ENCODE measurements at regions not wholly inside any gene's neighbourhood (a gene's known extent, or its start where the extent isn't known, plus 50 kb on each side); places are given as distances from the start of the nearest gene placed in this dataset.
A peak's percentile ranks its signal among the peaks of the same experiment; 100 is the strongest.

GRCh38 chr15:98311566-98312188, 336.7 kb upstream of the IGF1R start:
- no CpG with 5 or more reads among the region's 8 CpGs for WGBS (ENCODE audit: insufficient coverage, insufficient read length)
- Histone ChIP-seq H3K27ac (ENCODE audit: low read length) (no peak overlapping the region), H3K4me1 (ENCODE audit: control insufficient read depth, insufficient read depth, low read length) (peaks cover 1% of the 10 kb centered on the region; the same call in 1 of the 2 replicates), H3K4me3 (ENCODE audit: low read length) (no peak overlapping the region), H3K27me3 (ENCODE audit: control insufficient read depth, insufficient read depth, low read length) (no peaks in the 10 kb centered on the region), H3K36me3 (ENCODE audit: control insufficient read depth, insufficient read depth, low read length) (no peaks in the 10 kb centered on the region), H3K9me3 (ENCODE audit: control insufficient read depth, insufficient read depth, low read length) (no peaks in the 10 kb centered on the region)
- DNase-seq (ENCODE audit: low read depth, low spot score), result peak; percentile 48

- no peaks in the 10 kb centered on the region for H3K9me3 ChIP-seq (ENCODE audit: control insufficient read depth, insufficient read depth, low read length)
- H3K4me3 ChIP-seq (ENCODE audit: low read length), result no peak overlapping the region
- no peaks in the 10 kb centered on the region for H3K36me3 ChIP-seq (ENCODE audit: control insufficient read depth, insufficient read depth, low read length)
- no peak for DNase-seq (ENCODE audit: low read depth, low spot score)
- H3K4me1 ChIP-seq (ENCODE audit: control insufficient read depth, insufficient read depth, low read length), result peaks cover 1% of the 10 kb centered on the region; the same call in 1 of the 2 replicates
- no CpG with 5 or more reads among the region's 4 CpGs for WGBS (ENCODE audit: insufficient coverage, insufficient read length)
- H3K27me3 ChIP-seq (ENCODE audit: control insufficient read depth, insufficient read depth, low read length), result no peaks in the 10 kb centered on the region
- no peak overlapping the region for H3K27ac ChIP-seq (ENCODE audit: low read length)
Observed at GRCh38 chr15:98312913-98313312, 335.4 kb upstream of the IGF1R start.

- H3K4me1 ChIP-seq (ENCODE audit: control insufficient read depth, insufficient read depth, low read length), result peaks cover 1% of the 10 kb centered on the region; the same call in 1 of the 2 replicates
- H3K27ac ChIP-seq (ENCODE audit: low read length), result no peak overlapping the region
- H3K36me3 ChIP-seq (ENCODE audit: control insufficient read depth, insufficient read depth, low read length), result no peaks in the 10 kb centered on the region
- WGBS (ENCODE audit: insufficient coverage, insufficient read length), result no CpG with 5 or more reads among the region's 3 CpGs
- no peaks in the 10 kb centered on the region for H3K9me3 ChIP-seq (ENCODE audit: control insufficient read depth, insufficient read depth, low read length)
- no peaks in the 10 kb centered on the region for H3K27me3 ChIP-seq (ENCODE audit: control insufficient read depth, insufficient read depth, low read length)
- H3K4me3 ChIP-seq (ENCODE audit: low read length), result no peak overlapping the region
- DNase-seq (ENCODE audit: low read depth, low spot score), result no peak
Observed at GRCh38 chr15:98315971-98316370, 332.4 kb upstream of the IGF1R start.

- WGBS (ENCODE audit: insufficient coverage, insufficient read length), result no CpG with 5 or more reads among the region's 5 CpGs
Observed at GRCh38 chr15:98321896-98322295, 326.4 kb upstream of the IGF1R start.

GRCh38 chr15:98322581-98322980, 325.8 kb upstream of the IGF1R start:
- DNase-seq (ENCODE audit: low read depth, low spot score), result no peak
- WGBS (ENCODE audit: insufficient coverage, insufficient read length), result no CpG with 5 or more reads among the region's 4 CpGs
- H3K4me3 ChIP-seq (ENCODE audit: low read length), result no peak overlapping the region
- no peak overlapping the region for H3K27ac ChIP-seq (ENCODE audit: low read length)
- H3K36me3 ChIP-seq (ENCODE audit: control insufficient read depth, insufficient read depth, low read length), result no peaks in the 10 kb centered on the region
- H3K4me1 ChIP-seq (ENCODE audit: control insufficient read depth, insufficient read depth, low read length), result no peaks in the 10 kb centered on the region
- H3K9me3 ChIP-seq (ENCODE audit: control insufficient read depth, insufficient read depth, low read length), result no peaks in the 10 kb centered on the region; the same call in 1 of the 2 replicates
- no peaks in the 10 kb centered on the region for H3K27me3 ChIP-seq (ENCODE audit: control insufficient read depth, insufficient read depth, low read length)

More at GRCh38 chr15:98321896-98322295, 326.4 kb upstream of the IGF1R start:
- no peak for DNase-seq (ENCODE audit: low read depth, low spot score)
- H3K36me3 ChIP-seq (ENCODE audit: control insufficient read depth, insufficient read depth, low read length), result no peaks in the 10 kb centered on the region
- no peaks in the 10 kb centered on the region for H3K27me3 ChIP-seq (ENCODE audit: control insufficient read depth, insufficient read depth, low read length)
- no peaks in the 10 kb centered on the region; the same call in 1 of the 2 replicates for H3K9me3 ChIP-seq (ENCODE audit: control insufficient read depth, insufficient read depth, low read length)
- no peaks in the 10 kb centered on the region for H3K4me1 ChIP-seq (ENCODE audit: control insufficient read depth, insufficient read depth, low read length)
- H3K27ac ChIP-seq (ENCODE audit: low read length), result no peak overlapping the region
- H3K4me3 ChIP-seq (ENCODE audit: low read length), result no peak overlapping the region

- Histone ChIP-seq H3K9me3 (ENCODE audit: control insufficient read depth, insufficient read depth, low read length) (no peaks in the 10 kb centered on the region; the same call in 1 of the 2 replicates), H3K4me3 (ENCODE audit: low read length) (no peak overlapping the region), H3K36me3 (ENCODE audit: control insufficient read depth, insufficient read depth, low read length) (no peaks in the 10 kb centered on the region), H3K27me3 (ENCODE audit: control insufficient read depth, insufficient read depth, low read length) (no peaks in the 10 kb centered on the region), H3K27ac (ENCODE audit: low read length) (no peak overlapping the region), H3K4me1 (ENCODE audit: control insufficient read depth, insufficient read depth, low read length) (no peaks in the 10 kb centered on the region)
- no CpG with 5 or more reads among the region's 2 CpGs for WGBS (ENCODE audit: insufficient coverage, insufficient read length)
- no peak for DNase-seq (ENCODE audit: low read depth, low spot score)
Observed at GRCh38 chr15:98324341-98324970, 323.9 kb upstream of the IGF1R start.

- H3K4me1 ChIP-seq (ENCODE audit: control insufficient read depth, insufficient read depth, low read length), result no peaks in the 10 kb centered on the region
- no peaks in the 10 kb centered on the region; the same call in 1 of the 2 replicates for H3K9me3 ChIP-seq (ENCODE audit: control insufficient read depth, insufficient read depth, low read length)
- DNase-seq (ENCODE audit: low read depth, low spot score), result no peak
- no CpG with 5 or more reads among the region's 5 CpGs for WGBS (ENCODE audit: insufficient coverage, insufficient read length)
- no peak overlapping the region for H3K4me3 ChIP-seq (ENCODE audit: low read length)
- H3K36me3 ChIP-seq (ENCODE audit: control insufficient read depth, insufficient read depth, low read length), result no peaks in the 10 kb centered on the region
- H3K27me3 ChIP-seq (ENCODE audit: control insufficient read depth, insufficient read depth, low read length), result no peaks in the 10 kb centered on the region
- H3K27ac ChIP-seq (ENCODE audit: low read length), result no peak overlapping the region
Observed at GRCh38 chr15:98326804-98327203, 321.5 kb upstream of the IGF1R start.

GRCh38 chr15:98330258-98330657, 318.1 kb upstream of the IGF1R start:
- H3K36me3 ChIP-seq (ENCODE audit: control insufficient read depth, insufficient read depth, low read length), result no peaks in the 10 kb centered on the region
- no peaks in the 10 kb centered on the region; the same call in 1 of the 2 replicates for H3K9me3 ChIP-seq (ENCODE audit: control insufficient read depth, insufficient read depth, low read length)
- H3K4me1 ChIP-seq (ENCODE audit: control insufficient read depth, insufficient read depth, low read length), result no peaks in the 10 kb centered on the region
- DNase-seq (ENCODE audit: low read depth, low spot score), result no peak
- no peaks in the 10 kb centered on the region for H3K27me3 ChIP-seq (ENCODE audit: control insufficient read depth, insufficient read depth, low read length)
- WGBS (ENCODE audit: insufficient coverage, insufficient read length), result no CpG with 5 or more reads among the region's 8 CpGs
- H3K4me3 ChIP-seq (ENCODE audit: low read length), result no peak overlapping the region
- H3K27ac ChIP-seq (ENCODE audit: low read length), result no peak overlapping the region

- H3K4me3 ChIP-seq (ENCODE audit: low read length), result no peak overlapping the region
- no peak overlapping the region for H3K27ac ChIP-seq (ENCODE audit: low read length)
- no CpG with 5 or more reads among the region's 10 CpGs for WGBS (ENCODE audit: insufficient coverage, insufficient read length)
- no peaks in the 10 kb centered on the region for H3K9me3 ChIP-seq (ENCODE audit: control insufficient read depth, insufficient read depth, low read length)
- H3K36me3 ChIP-seq (ENCODE audit: control insufficient read depth, insufficient read depth, low read length), result no peaks in the 10 kb centered on the region
- DNase-seq (ENCODE audit: low read depth, low spot score), result no peak
- no peaks in the 10 kb centered on the region for H3K4me1 ChIP-seq (ENCODE audit: control insufficient read depth, insufficient read depth, low read length)
- H3K27me3 ChIP-seq (ENCODE audit: control insufficient read depth, insufficient read depth, low read length), result no peaks in the 10 kb centered on the region
Observed at GRCh38 chr15:98330692-98331435, 317.5 kb upstream of the IGF1R start.

GRCh38 chr15:98331676-98332075, 316.7 kb upstream of the IGF1R start:
- H3K9me3 ChIP-seq (ENCODE audit: control insufficient read depth, insufficient read depth, low read length), result no peaks in the 10 kb centered on the region
- no CpG with 5 or more reads among the region's 4 CpGs for WGBS (ENCODE audit: insufficient coverage, insufficient read length)
- no peak overlapping the region for H3K27ac ChIP-seq (ENCODE audit: low read length)
- DNase-seq (ENCODE audit: low read depth, low spot score), result no peak
- no peak overlapping the region for H3K4me3 ChIP-seq (ENCODE audit: low read length)
- H3K36me3 ChIP-seq (ENCODE audit: control insufficient read depth, insufficient read depth, low read length), result no peaks in the 10 kb centered on the region
- no peaks in the 10 kb centered on the region for H3K27me3 ChIP-seq (ENCODE audit: control insufficient read depth, insufficient read depth, low read length)
- no peaks in the 10 kb centered on the region for H3K4me1 ChIP-seq (ENCODE audit: control insufficient read depth, insufficient read depth, low read length)
